Gastroesophageal sphincter (tissue), 3 donors: ENCODE measurements at regions not wholly inside any gene's neighbourhood (a gene's known extent, or its start where the extent isn't known, plus 50 kb on each side); places are given as distances from the start of the nearest gene placed in this dataset.

Source experiments
- EP300 ChIP-seq: sonication (generic); formaldehyde crosslinking; IDR thresholded peaks from one replicate; pipeline ENCODE4 v1.6.1; 2017; ENCODE audit warnings: antibody characterized with exemption, mild to moderate bottlenecking
- POLR2A ChIP-seq, 2 donors: fragments of 450-650 bp; IDR thresholded peaks; one replicate each; pipeline ENCODE4 v1.6.1; 2017; ENCODE audit warnings: antibody characterized with exemption in 2 of 2, mild to moderate bottlenecking in 2 of 2, moderate library complexity in 1 of 2
- POLR2AphosphoS5 ChIP-seq: sonication (generic); formaldehyde crosslinking; IDR thresholded peaks from one replicate; pipeline ENCODE4 v1.6.1; 2017; ENCODE audit warnings: antibody characterized with exemption
- TF ChIP-seq, protein P1 (sequence below), 4 experiments: fragments of 200-600 bp in 2 of 4; fragments of 450-650 bp in 2 of 4; sonication (generic) in 1 of 4; IDR thresholded peaks; one replicate each; pipeline ENCODE4 v1.5.1; 2017 to 2019; ENCODE audit warnings: antibody characterized with exemption in 4 of 4, mild to moderate bottlenecking in 2 of 4, moderate library complexity in 2 of 4

DNA sequence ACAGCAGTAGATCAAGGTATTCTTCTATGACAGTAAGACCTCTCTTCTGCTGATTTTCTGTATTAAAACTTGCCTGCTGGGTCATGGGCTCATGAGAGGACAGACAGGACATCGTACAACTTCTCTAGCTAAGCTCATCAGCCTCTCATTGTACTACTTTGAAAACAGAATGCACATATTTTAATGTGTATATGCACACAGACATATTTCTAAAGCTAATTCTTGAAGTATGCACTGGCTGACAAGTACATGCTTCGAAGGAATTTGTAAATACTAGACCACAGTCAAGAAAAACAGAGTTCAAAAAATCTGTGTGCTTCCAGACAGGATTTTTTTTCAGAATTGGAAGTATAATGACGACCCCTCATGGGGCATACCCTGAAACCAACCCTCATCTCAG is 81.7 kb upstream of the CD83 start:
- TF ChIP-seq, protein P1, sequence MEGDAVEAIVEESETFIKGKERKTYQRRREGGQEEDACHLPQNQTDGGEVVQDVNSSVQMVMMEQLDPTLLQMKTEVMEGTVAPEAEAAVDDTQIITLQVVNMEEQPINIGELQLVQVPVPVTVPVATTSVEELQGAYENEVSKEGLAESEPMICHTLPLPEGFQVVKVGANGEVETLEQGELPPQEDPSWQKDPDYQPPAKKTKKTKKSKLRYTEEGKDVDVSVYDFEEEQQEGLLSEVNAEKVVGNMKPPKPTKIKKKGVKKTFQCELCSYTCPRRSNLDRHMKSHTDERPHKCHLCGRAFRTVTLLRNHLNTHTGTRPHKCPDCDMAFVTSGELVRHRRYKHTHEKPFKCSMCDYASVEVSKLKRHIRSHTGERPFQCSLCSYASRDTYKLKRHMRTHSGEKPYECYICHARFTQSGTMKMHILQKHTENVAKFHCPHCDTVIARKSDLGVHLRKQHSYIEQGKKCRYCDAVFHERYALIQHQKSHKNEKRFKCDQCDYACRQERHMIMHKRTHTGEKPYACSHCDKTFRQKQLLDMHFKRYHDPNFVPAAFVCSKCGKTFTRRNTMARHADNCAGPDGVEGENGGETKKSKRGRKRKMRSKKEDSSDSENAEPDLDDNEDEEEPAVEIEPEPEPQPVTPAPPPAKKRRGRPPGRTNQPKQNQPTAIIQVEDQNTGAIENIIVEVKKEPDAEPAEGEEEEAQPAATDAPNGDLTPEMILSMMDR (IDR thresholded peaks at IDR 0.05): no peak
- TF ChIP-seq POLR2A (IDR thresholded peaks at IDR 0.05) (no peak), POLR2AphosphoS5 (no peak), EP300 (no peak)
